ENCODE measurements at regions not wholly inside any gene's neighbourhood (a gene's known extent, or its start where the extent isn't known, plus 50 kb on each side); places are given as distances from the start of the nearest gene placed in this dataset.

- DNase-seq (ENCODE audit: low spot score): no peak
Measured at GRCh38 chr9:126153382-126153781, 173.2 kb upstream of the MVB12B start.

GRCh38 chr9:126154182-126154827 lies 172.3 kb upstream of the MVB12B start:
- no peak for DNase-seq (ENCODE audit: low spot score)

- DNase-seq (ENCODE audit: low spot score): no peak
Measured at GRCh38 chr9:126154869-126155268, 171.8 kb upstream of the MVB12B start.

GRCh38 chr9:126155756-126156664 lies 170.6 kb upstream of the MVB12B start:
- no peak for DNase-seq (ENCODE audit: low spot score)

- DNase-seq (ENCODE audit: low spot score): no peak
Measured at GRCh38 chr9:126156898-126157297, 169.7 kb upstream of the MVB12B start.

GRCh38 chr9:126157423-126157822 lies 169.2 kb upstream of the MVB12B start:
- no peak for DNase-seq (ENCODE audit: low spot score)

GRCh38 chr9:126157826-126158587 lies 168.6 kb upstream of the MVB12B start:
- DNase-seq (ENCODE audit: low spot score): no peak

- no peak for DNase-seq (ENCODE audit: low spot score)
Measured at GRCh38 chr9:126158588-126159429, 167.8 kb upstream of the MVB12B start.

- DNase-seq (ENCODE audit: low spot score): no peak
Measured at GRCh38 chr9:126159430-126160060, 167.1 kb upstream of the MVB12B start.

- no peak for DNase-seq (ENCODE audit: low spot score)
Measured at GRCh38 chr9:126160067-126160853, 166.4 kb upstream of the MVB12B start.

- no peak for DNase-seq (ENCODE audit: low spot score)
Measured at GRCh38 chr9:126160854-126161329, 165.7 kb upstream of the MVB12B start.

GRCh38 chr9:126162611-126163381 lies 163.8 kb upstream of the MVB12B start:
- DNase-seq (ENCODE audit: low spot score): no peak

- no peak for DNase-seq (ENCODE audit: low spot score)
Measured at GRCh38 chr9:126164796-126165525, 161.7 kb upstream of the MVB12B start.

GRCh38 chr9:126165755-126166154 lies 160.9 kb upstream of the MVB12B start:
- DNase-seq (ENCODE audit: low spot score): no peak

GRCh38 chr9:126166291-126166690 lies 160.3 kb upstream of the MVB12B start:
- DNase-seq (ENCODE audit: low spot score): no peak

- DNase-seq (ENCODE audit: low spot score): no peak
Measured at GRCh38 chr9:126166866-126167265, 159.8 kb upstream of the MVB12B start.

GRCh38 chr9:126169736-126170135 lies 156.9 kb upstream of the MVB12B start:
- no peak for DNase-seq (ENCODE audit: low spot score)

- no peak for DNase-seq (ENCODE audit: low spot score)
Measured at GRCh38 chr9:126170286-126170823, 156.3 kb upstream of the MVB12B start.
